ENCODE measurements at regions not wholly inside any gene's neighbourhood (a gene's known extent, or its start where the extent isn't known, plus 50 kb on each side); places are given as distances from the start of the nearest gene placed in this dataset.

GRCh38 chr7:86008898-86009297 is 634.8 kb upstream of the GRM3 start:
- H3K27ac ChIP-seq (ENCODE audit: insufficient read depth, low read length, poor library complexity, severe bottlenecking): no peak overlapping the region
- Mint-ChIP-seq H3K36me3 (no peaks in the 10 kb centered on the region), H3K27me3 (no peaks in the 10 kb centered on the region), H3K4me3 (no peak overlapping the region), H3K4me1 (no peaks in the 10 kb centered on the region), H3K27ac (no peak overlapping the region), H3K9me3 (peaks cover 0 to 11% (median 6%) of the 10 kb centered on the region in 7 donors)
- DNase-seq (no peak), ATAC-seq (ENCODE audit: low read depth in 2 of 2) (no peak)
- H3K27me3 ChIP-seq (ENCODE audit: control insufficient read depth, insufficient read depth, low read length): no peaks in the 10 kb centered on the region
- H3K9me3 ChIP-seq (ENCODE audit: control insufficient read depth in 2 of 2, low read length in 2 of 2): peaks cover 0 to 2% of the 10 kb centered on the region in 2 experiments
- no peak overlapping the region for H3K4me3 ChIP-seq (ENCODE audit: low read depth, low read length)
- no peaks in the 10 kb centered on the region for H3K36me3 ChIP-seq (ENCODE audit: control insufficient read depth, insufficient read depth, low read length)
- no peaks in the 10 kb centered on the region for H3K4me1 ChIP-seq (ENCODE audit: control insufficient read depth, insufficient read depth, low read length, poor library complexity, severe bottlenecking)

- Histone ChIP-seq H3K27me3 (ENCODE audit: control insufficient read depth, insufficient read depth, low read length) (no peaks in the 10 kb centered on the region), H3K9me3 (ENCODE audit: control insufficient read depth in 2 of 2, low read length in 2 of 2) (peaks cover 2 to 17% of the 10 kb centered on the region in 2 experiments), H3K36me3 (ENCODE audit: control insufficient read depth, insufficient read depth, low read length) (no peaks in the 10 kb centered on the region), H3K4me1 (ENCODE audit: control insufficient read depth, insufficient read depth, low read length, poor library complexity, severe bottlenecking) (no peaks in the 10 kb centered on the region), H3K4me3 (ENCODE audit: low read depth, low read length) (no peak overlapping the region), H3K27ac (ENCODE audit: insufficient read depth, low read length, poor library complexity, severe bottlenecking) (no peak overlapping the region)
- Mint-ChIP-seq H3K4me1 (no peaks in the 10 kb centered on the region), H3K9me3 (peaks cover 0 to 19% (median 8%) of the 10 kb centered on the region in 7 donors), H3K4me3 (no peak overlapping the region), H3K27ac (no peak overlapping the region), H3K36me3 (no peaks in the 10 kb centered on the region), H3K27me3 (no peaks in the 10 kb centered on the region)
- ATAC-seq (ENCODE audit: low read depth in 2 of 2) (no peak), DNase-seq (no peak)
These were observed 636.8 kb upstream of the GRM3 start for GRCh38 chr7:86006909-86007308.

GRCh38 chr7:86002858-86003257 is 640.9 kb upstream of the GRM3 start:
- H3K36me3 ChIP-seq (ENCODE audit: control insufficient read depth, insufficient read depth, low read length): no peaks in the 10 kb centered on the region
- H3K27me3 ChIP-seq (ENCODE audit: control insufficient read depth, insufficient read depth, low read length): no peaks in the 10 kb centered on the region
- Mint-ChIP-seq H3K9me3 (peaks cover 2 to 39% (median 15%) of the 10 kb centered on the region in 7 donors), H3K4me3 (no peak overlapping the region), H3K4me1 (no peaks in the 10 kb centered on the region), H3K27me3 (no peaks in the 10 kb centered on the region), H3K27ac (no peak overlapping the region), H3K36me3 (no peaks in the 10 kb centered on the region)
- ATAC-seq (ENCODE audit: low read depth in 2 of 2) (no peak), DNase-seq (no peak)
- peaks cover 2 to 25% of the 10 kb centered on the region in 2 experiments for H3K9me3 ChIP-seq (ENCODE audit: control insufficient read depth in 2 of 2, low read length in 2 of 2)
- no peaks in the 10 kb centered on the region for H3K4me1 ChIP-seq (ENCODE audit: control insufficient read depth, insufficient read depth, low read length, poor library complexity, severe bottlenecking)
- no peak overlapping the region for H3K27ac ChIP-seq (ENCODE audit: insufficient read depth, low read length, poor library complexity, severe bottlenecking)
- H3K4me3 ChIP-seq (ENCODE audit: low read depth, low read length): no peak overlapping the region

GRCh38 chr7:85997515-85997914 is 646.2 kb upstream of the GRM3 start:
- H3K36me3 Mint-ChIP-seq: no peaks in the 10 kb centered on the region
- Histone ChIP-seq H3K4me3 (ENCODE audit: low read depth, low read length) (no peak overlapping the region), H3K9me3 (ENCODE audit: control insufficient read depth in 2 of 2, low read length in 2 of 2) (peaks cover 2 to 13% of the 10 kb centered on the region in 2 experiments), H3K4me1 (ENCODE audit: control insufficient read depth, insufficient read depth, low read length, poor library complexity, severe bottlenecking) (no peaks in the 10 kb centered on the region), H3K36me3 (ENCODE audit: control insufficient read depth, insufficient read depth, low read length) (no peaks in the 10 kb centered on the region), H3K27ac (ENCODE audit: insufficient read depth, low read length, poor library complexity, severe bottlenecking) (no peak overlapping the region), H3K27me3 (ENCODE audit: control insufficient read depth, insufficient read depth, low read length) (no peaks in the 10 kb centered on the region)
- no peak for DNase-seq
- H3K4me1 Mint-ChIP-seq: no peaks in the 10 kb centered on the region
- no peak for ATAC-seq (ENCODE audit: low read depth in 2 of 2)
- no peak overlapping the region for H3K4me3 Mint-ChIP-seq
- H3K9me3 Mint-ChIP-seq: peaks cover 7 to 46% (median 16%) of the 10 kb centered on the region in 7 donors
- no peaks in the 10 kb centered on the region for H3K27me3 Mint-ChIP-seq
- no peak overlapping the region for H3K27ac Mint-ChIP-seq

- Histone ChIP-seq H3K36me3 (ENCODE audit: control insufficient read depth, insufficient read depth, low read length) (no peaks in the 10 kb centered on the region), H3K4me3 (ENCODE audit: low read depth, low read length) (no peak overlapping the region), H3K9me3 (ENCODE audit: control insufficient read depth in 2 of 2, low read length in 2 of 2) (peaks cover 2 to 5% of the 10 kb centered on the region in 2 experiments), H3K27ac (ENCODE audit: insufficient read depth, low read length, poor library complexity, severe bottlenecking) (no peak overlapping the region), H3K4me1 (ENCODE audit: control insufficient read depth, insufficient read depth, low read length, poor library complexity, severe bottlenecking) (no peaks in the 10 kb centered on the region), H3K27me3 (ENCODE audit: control insufficient read depth, insufficient read depth, low read length) (no peaks in the 10 kb centered on the region)
- H3K27ac Mint-ChIP-seq: no peak overlapping the region
- ATAC-seq (ENCODE audit: low read depth in 2 of 2) (no peak), DNase-seq (no peak)
- H3K36me3 Mint-ChIP-seq: no peaks in the 10 kb centered on the region
- no peaks in the 10 kb centered on the region for H3K27me3 Mint-ChIP-seq
- H3K9me3 Mint-ChIP-seq: peaks cover 4 to 32% (median 12%) of the 10 kb centered on the region in 7 donors
- H3K4me3 Mint-ChIP-seq: no peak overlapping the region
- no peaks in the 10 kb centered on the region for H3K4me1 Mint-ChIP-seq
These were observed 648.6 kb upstream of the GRM3 start for GRCh38 chr7:85995101-85995500.

GRCh38 chr7:85980740-85981139 is 663.0 kb upstream of the GRM3 start:
- DNase-seq (no peak), ATAC-seq (ENCODE audit: low read depth in 2 of 2) (no peak)
- no peak overlapping the region for H3K4me3 Mint-ChIP-seq
- Histone ChIP-seq H3K9me3 (ENCODE audit: control insufficient read depth in 2 of 2, low read length in 2 of 2) (peaks cover 0 to 14% of the 10 kb centered on the region in 2 experiments), H3K27ac (ENCODE audit: insufficient read depth, low read length, poor library complexity, severe bottlenecking) (no peak overlapping the region), H3K4me1 (ENCODE audit: control insufficient read depth, insufficient read depth, low read length, poor library complexity, severe bottlenecking) (no peaks in the 10 kb centered on the region), H3K4me3 (ENCODE audit: low read depth, low read length) (no peak overlapping the region), H3K27me3 (ENCODE audit: control insufficient read depth, insufficient read depth, low read length) (no peaks in the 10 kb centered on the region), H3K36me3 (ENCODE audit: control insufficient read depth, insufficient read depth, low read length) (no peaks in the 10 kb centered on the region)
- peaks cover 0 to 19% (median 11%) of the 10 kb centered on the region in 7 donors for H3K9me3 Mint-ChIP-seq
- H3K4me1 Mint-ChIP-seq: no peaks in the 10 kb centered on the region
- H3K27me3 Mint-ChIP-seq: no peaks in the 10 kb centered on the region
- no peaks in the 10 kb centered on the region for H3K36me3 Mint-ChIP-seq
- H3K27ac Mint-ChIP-seq: no peak overlapping the region

- no peaks in the 10 kb centered on the region for H3K27me3 ChIP-seq (ENCODE audit: control insufficient read depth, insufficient read depth, low read length)
- H3K27ac Mint-ChIP-seq: no peak overlapping the region
- H3K27me3 Mint-ChIP-seq: no peaks in the 10 kb centered on the region
- H3K4me1 ChIP-seq (ENCODE audit: control insufficient read depth, insufficient read depth, low read length, poor library complexity, severe bottlenecking): no peaks in the 10 kb centered on the region
- H3K4me3 ChIP-seq (ENCODE audit: low read depth, low read length): no peak overlapping the region
- no peak for DNase-seq
- no peaks in the 10 kb centered on the region for H3K36me3 Mint-ChIP-seq
- H3K27ac ChIP-seq (ENCODE audit: insufficient read depth, low read length, poor library complexity, severe bottlenecking): no peak overlapping the region
- no peak for ATAC-seq (ENCODE audit: low read depth in 2 of 2)
- no peak overlapping the region for H3K4me3 Mint-ChIP-seq
- H3K4me1 Mint-ChIP-seq: no peaks in the 10 kb centered on the region
- H3K9me3 Mint-ChIP-seq: peaks cover 0 to 17% (median 5%) of the 10 kb centered on the region in 7 donors
- peaks cover 0 to 13% of the 10 kb centered on the region in 2 experiments for H3K9me3 ChIP-seq (ENCODE audit: control insufficient read depth in 2 of 2, low read length in 2 of 2)
- no peaks in the 10 kb centered on the region for H3K36me3 ChIP-seq (ENCODE audit: control insufficient read depth, insufficient read depth, low read length)
These were observed 669.5 kb upstream of the GRM3 start for GRCh38 chr7:85974176-85974575.

- ATAC-seq (ENCODE audit: low read depth in 2 of 2) (no peak), DNase-seq (no peak)
- Mint-ChIP-seq H3K27ac (no peak overlapping the region), H3K9me3 (peaks cover 0 to 15% (median 0%) of the 10 kb centered on the region in 7 donors), H3K36me3 (no peaks in the 10 kb centered on the region), H3K4me3 (no peak overlapping the region), H3K27me3 (no peaks in the 10 kb centered on the region), H3K4me1 (no peaks in the 10 kb centered on the region)
- Histone ChIP-seq H3K27ac (ENCODE audit: insufficient read depth, low read length, poor library complexity, severe bottlenecking) (no peak overlapping the region), H3K4me3 (ENCODE audit: low read depth, low read length) (no peak overlapping the region), H3K36me3 (ENCODE audit: control insufficient read depth, insufficient read depth, low read length) (no peaks in the 10 kb centered on the region), H3K4me1 (ENCODE audit: control insufficient read depth, insufficient read depth, low read length, poor library complexity, severe bottlenecking) (no peaks in the 10 kb centered on the region), H3K27me3 (ENCODE audit: control insufficient read depth, insufficient read depth, low read length) (no peaks in the 10 kb centered on the region), H3K9me3 (ENCODE audit: control insufficient read depth in 2 of 2, low read length in 2 of 2) (peaks cover 0 to 2% of the 10 kb centered on the region in 2 experiments)
These were observed 671.1 kb upstream of the GRM3 start for GRCh38 chr7:85972504-85973141.

All from CD4-positive, CD25-positive, alpha-beta regulatory T cell (primary cell).